ENCODE measurements at regions not wholly inside any gene's neighbourhood (a gene's known extent, or its start where the extent isn't known, plus 50 kb on each side); places are given as distances from the start of the nearest gene placed in this dataset.
A peak's percentile ranks its signal among the peaks of the same experiment; 100 is the strongest.

- Histone ChIP-seq H3K4me2 (ENCODE audit: low read length) (no peak overlapping the region), H3K4me3 (ENCODE audit: low read length) (no peak overlapping the region)
These were observed 192.1 kb upstream of the PCDH10 start for GRCh38 chr4:132956962-132957361.

GRCh38 chr4:132958457-132959263 lies 190.4 kb upstream of the PCDH10 start:
- Histone ChIP-seq H3K9me3 (ENCODE audit: low read length) (no peaks in the 10 kb centered on the region), H3F3A (ENCODE audit: insufficient read depth, low read length, poor library complexity, severe bottlenecking) (no peaks in the 10 kb centered on the region), H3K4me3 (ENCODE audit: low read length) (no peak overlapping the region), H3K36me3 (ENCODE audit: insufficient read depth, low read length) (no peaks in the 10 kb centered on the region), H3K9ac (ENCODE audit: low read length) (no peak overlapping the region), H3K4me2 (ENCODE audit: low read length) (no peak overlapping the region), H2AFZ (ENCODE audit: low read depth, low read length) (no peak overlapping the region), H4K20me1 (ENCODE audit: insufficient read depth) (no peaks in the 10 kb centered on the region), H3K27ac (ENCODE audit: low read length) (no peak overlapping the region), H3K79me2 (replicated peaks; ENCODE audit: insufficient read depth, low read length) (no peaks in the 10 kb centered on the region), H3K9me2 (ENCODE audit: insufficient read depth, low read length) (no peaks in the 10 kb centered on the region), H3K27me3 (ENCODE audit: insufficient read depth, low read depth, low read length) (no peaks in the 10 kb centered on the region)
- TF ChIP-seq TAF1 (IDR thresholded peaks at IDR 0.05; ENCODE audit: low read depth) (no peak), POLR2AphosphoS5 (IDR thresholded peaks at IDR 0.05) (no peak)

More at GRCh38 chr4:132956962-132957361, 192.1 kb upstream of the PCDH10 start:
- no peaks in the 10 kb centered on the region for H3K27me3 ChIP-seq (ENCODE audit: insufficient read depth, low read depth, low read length)
- TF ChIP-seq EP300 (conservative IDR thresholded peaks at IDR 0.05; ENCODE audit: poor library complexity, severe bottlenecking): peak; percentile 42
- TF ChIP-seq MXI1 (conservative IDR thresholded peaks at IDR 0.05; ENCODE audit: poor library complexity, severe bottlenecking): no peak
- no peaks in the 10 kb centered on the region for H3K9me2 ChIP-seq (ENCODE audit: insufficient read depth, low read length)
- H3K27ac ChIP-seq (ENCODE audit: low read length): peak overlapping the region; percentile 9
- no peak overlapping the region for H2AFZ ChIP-seq (ENCODE audit: low read depth, low read length)
- H3F3A ChIP-seq (ENCODE audit: insufficient read depth, low read length, poor library complexity, severe bottlenecking): no peaks in the 10 kb centered on the region
- no peaks in the 10 kb centered on the region for H4K20me1 ChIP-seq (ENCODE audit: insufficient read depth)
- H3K36me3 ChIP-seq (ENCODE audit: insufficient read depth, low read length): no peaks in the 10 kb centered on the region
- no peak overlapping the region for H3K9ac ChIP-seq (ENCODE audit: low read length)
- H3K9me3 ChIP-seq (ENCODE audit: low read length): no peaks in the 10 kb centered on the region
- H3K79me2 ChIP-seq (replicated peaks; ENCODE audit: insufficient read depth, low read length): no peaks in the 10 kb centered on the region

GRCh38 chr4:132981611-132982010 lies 167.5 kb upstream of the PCDH10 start:
- Histone ChIP-seq H3K36me3 (ENCODE audit: insufficient read depth, low read length) (no peaks in the 10 kb centered on the region), H3K9ac (ENCODE audit: low read length) (no peak overlapping the region), H3K79me2 (replicated peaks; ENCODE audit: insufficient read depth, low read length) (no peaks in the 10 kb centered on the region), H3K9me2 (ENCODE audit: insufficient read depth, low read length) (no peaks in the 10 kb centered on the region), H3F3A (ENCODE audit: insufficient read depth, low read length, poor library complexity, severe bottlenecking) (no peaks in the 10 kb centered on the region), H3K27me3 (ENCODE audit: insufficient read depth, low read depth, low read length) (no peaks in the 10 kb centered on the region), H3K4me3 (ENCODE audit: low read length) (no peak overlapping the region), H3K9me3 (ENCODE audit: low read length) (no peaks in the 10 kb centered on the region), H3K4me2 (ENCODE audit: low read length) (no peak overlapping the region), H4K20me1 (ENCODE audit: insufficient read depth) (no peaks in the 10 kb centered on the region), H2AFZ (ENCODE audit: low read depth, low read length) (no peak overlapping the region), H3K27ac (ENCODE audit: low read length) (no peak overlapping the region)
- no peak for TF ChIP-seq SMC3 (conservative IDR thresholded peaks at IDR 0.05; ENCODE audit: poor library complexity)

- Histone ChIP-seq H2AFZ (ENCODE audit: low read depth, low read length) (no peak overlapping the region), H3K4me3 (ENCODE audit: low read length) (no peak overlapping the region), H3K27ac (ENCODE audit: low read length) (no peak overlapping the region), H3K79me2 (replicated peaks; ENCODE audit: insufficient read depth, low read length) (no peaks in the 10 kb centered on the region), H3K27me3 (ENCODE audit: insufficient read depth, low read depth, low read length) (no peaks in the 10 kb centered on the region), H3F3A (ENCODE audit: insufficient read depth, low read length, poor library complexity, severe bottlenecking) (no peaks in the 10 kb centered on the region), H3K4me2 (ENCODE audit: low read length) (no peak overlapping the region), H3K9me3 (ENCODE audit: low read length) (no peaks in the 10 kb centered on the region), H3K9me2 (ENCODE audit: insufficient read depth, low read length) (no peaks in the 10 kb centered on the region), H4K20me1 (ENCODE audit: insufficient read depth) (no peaks in the 10 kb centered on the region), H3K36me3 (ENCODE audit: insufficient read depth, low read length) (no peaks in the 10 kb centered on the region), H3K9ac (ENCODE audit: low read length) (no peak overlapping the region)
- TF ChIP-seq TAF1 (IDR thresholded peaks at IDR 0.05; ENCODE audit: low read depth) (no peak), POLR2AphosphoS5 (IDR thresholded peaks at IDR 0.05) (no peak), REST (IDR thresholded peaks at IDR 0.05; ENCODE audit: borderline replicate concordance) (no peak), EZH2 (IDR thresholded peaks at IDR 0.05; ENCODE audit: borderline replicate concordance, insufficient read depth, low read length, poor library complexity, severe bottlenecking) (no peak), EP300 (conservative IDR thresholded peaks at IDR 0.05; ENCODE audit: poor library complexity, severe bottlenecking) (no peak), SMC3 (conservative IDR thresholded peaks at IDR 0.05; ENCODE audit: poor library complexity) (no peak), MXI1 (conservative IDR thresholded peaks at IDR 0.05; ENCODE audit: poor library complexity, severe bottlenecking) (no peak), CTCF (IDR thresholded peaks at IDR 0.05; ENCODE audit: poor library complexity, severe bottlenecking) (no peak), RAD21 (conservative IDR thresholded peaks at IDR 0.05) (no peak)
These were observed 166.9 kb upstream of the PCDH10 start for GRCh38 chr4:132982151-132982550.
